ENCODE measurements at regions not wholly inside any gene's neighbourhood (a gene's known extent, or its start where the extent isn't known, plus 50 kb on each side); places are given as distances from the start of the nearest gene placed in this dataset.

DNA sequence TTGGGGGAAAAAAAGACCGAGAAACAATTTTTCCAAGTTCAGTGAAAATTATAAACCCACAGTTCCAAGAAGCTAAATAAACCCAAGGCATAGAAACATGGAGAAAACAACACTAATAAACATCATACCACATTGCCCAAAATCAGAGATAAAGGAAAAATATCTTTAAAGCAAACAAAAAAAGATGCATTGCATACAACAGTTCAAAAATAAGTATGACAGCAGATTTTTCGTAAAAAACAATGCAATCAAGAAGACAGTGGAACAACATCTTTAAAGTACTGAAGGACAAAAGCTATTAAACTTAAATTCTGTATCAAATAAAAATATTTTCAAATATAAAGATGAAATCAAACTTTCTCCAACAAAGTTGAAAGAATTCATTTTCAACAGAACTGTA is 921.3 kb downstream of the METTL15 start:
- H3K9me3 ChIP-seq (ENCODE audit: severe bottlenecking), result peaks cover 10% of the 10 kb centered on the region

GRCh38 chr11:29027436-29027835 is 919.2 kb downstream of the METTL15 start:
- DNase-seq (ENCODE audit: low spot score) (no peak), ATAC-seq (ENCODE audit: low read depth) (no peak)
- no peak for TF ChIP-seq CTCF (IDR thresholded peaks at IDR 0.05; ENCODE audit: poor library complexity, severe bottlenecking)
- no peak overlapping the region for H3K4me3 ChIP-seq (ENCODE audit: severe bottlenecking)
- H3K27me3 ChIP-seq (ENCODE audit: insufficient read depth, poor library complexity, severe bottlenecking), result no peaks in the 10 kb centered on the region
- no peak overlapping the region for H3K27ac ChIP-seq (ENCODE audit: poor library complexity, severe bottlenecking)
- peaks cover 8% of the 10 kb centered on the region for H3K4me1 ChIP-seq (ENCODE audit: insufficient read depth, poor library complexity, severe bottlenecking)
- H3K36me3 ChIP-seq (ENCODE audit: low read depth), result no peaks in the 10 kb centered on the region
- peaks cover 10% of the 10 kb centered on the region for H3K9me3 ChIP-seq (ENCODE audit: severe bottlenecking)

More for the DNA sequence above, 921.3 kb downstream of the METTL15 start:
- TF ChIP-seq CTCF (IDR thresholded peaks at IDR 0.05; ENCODE audit: poor library complexity, severe bottlenecking), result no peak
- Histone ChIP-seq H3K36me3 (ENCODE audit: low read depth) (no peaks in the 10 kb centered on the region), H3K27ac (ENCODE audit: poor library complexity, severe bottlenecking) (no peak overlapping the region), H3K4me3 (ENCODE audit: severe bottlenecking) (no peak overlapping the region), H3K4me1 (ENCODE audit: insufficient read depth, poor library complexity, severe bottlenecking) (peaks cover 8% of the 10 kb centered on the region), H3K27me3 (ENCODE audit: insufficient read depth, poor library complexity, severe bottlenecking) (no peaks in the 10 kb centered on the region)
- DNase-seq (ENCODE audit: low spot score), result no peak
- no peak for ATAC-seq (ENCODE audit: low read depth)

- no peak for ATAC-seq (ENCODE audit: low read depth)
- Histone ChIP-seq H3K36me3 (ENCODE audit: low read depth) (no peaks in the 10 kb centered on the region), H3K4me3 (ENCODE audit: severe bottlenecking) (no peak overlapping the region), H3K27me3 (ENCODE audit: insufficient read depth, poor library complexity, severe bottlenecking) (no peaks in the 10 kb centered on the region), H3K4me1 (ENCODE audit: insufficient read depth, poor library complexity, severe bottlenecking) (peaks cover 8% of the 10 kb centered on the region), H3K9me3 (ENCODE audit: severe bottlenecking) (peaks cover 10% of the 10 kb centered on the region), H3K27ac (ENCODE audit: poor library complexity, severe bottlenecking) (no peak overlapping the region)
- no peak for TF ChIP-seq CTCF (IDR thresholded peaks at IDR 0.05; ENCODE audit: poor library complexity, severe bottlenecking)
- DNase-seq (ENCODE audit: low spot score), result no peak
These were observed 918.1 kb downstream of the METTL15 start for GRCh38 chr11:29026286-29026685.

- H3K27me3 ChIP-seq (ENCODE audit: insufficient read depth, poor library complexity, severe bottlenecking), result no peaks in the 10 kb centered on the region
- H3K27ac ChIP-seq (ENCODE audit: poor library complexity, severe bottlenecking), result peak overlapping the region; percentile 4
- ATAC-seq (ENCODE audit: low read depth), result no peak
- H3K9me3 ChIP-seq (ENCODE audit: severe bottlenecking), result peaks cover 10% of the 10 kb centered on the region
- H3K4me3 ChIP-seq (ENCODE audit: severe bottlenecking), result no peak overlapping the region
- TF ChIP-seq CTCF (IDR thresholded peaks at IDR 0.05; ENCODE audit: poor library complexity, severe bottlenecking), result no peak
- H3K4me1 ChIP-seq (ENCODE audit: insufficient read depth, poor library complexity, severe bottlenecking), result peaks cover 12% of the 10 kb centered on the region
- DNase-seq (ENCODE audit: low spot score), result no peak
- H3K36me3 ChIP-seq (ENCODE audit: low read depth), result no peaks in the 10 kb centered on the region
These were observed 916.8 kb downstream of the METTL15 start for GRCh38 chr11:29025001-29025400.

DNA sequence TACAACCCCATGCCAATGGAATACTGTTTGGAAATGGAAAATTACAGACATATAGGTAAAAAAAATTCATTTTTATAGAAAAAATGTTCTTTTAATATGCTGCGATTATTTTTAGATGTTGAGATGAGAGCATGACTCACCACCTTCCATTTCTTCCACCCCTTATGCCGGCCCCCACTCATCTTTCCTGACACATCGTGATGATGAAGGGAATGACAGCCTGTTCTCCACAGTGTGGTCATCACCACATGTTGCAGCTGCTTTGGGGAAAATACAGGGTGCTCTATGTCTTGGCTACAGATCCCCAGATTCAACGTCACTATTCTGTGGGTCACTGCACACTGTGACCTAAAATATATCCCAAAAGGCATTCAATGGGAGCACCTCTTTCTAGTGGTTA is 916.2 kb downstream of the METTL15 start:
- Histone ChIP-seq H3K4me1 (ENCODE audit: insufficient read depth, poor library complexity, severe bottlenecking) (peaks cover 18% of the 10 kb centered on the region), H3K27ac (ENCODE audit: poor library complexity, severe bottlenecking) (no peak overlapping the region), H3K9me3 (ENCODE audit: severe bottlenecking) (peaks cover 7% of the 10 kb centered on the region), H3K36me3 (ENCODE audit: low read depth) (no peaks in the 10 kb centered on the region), H3K4me3 (ENCODE audit: severe bottlenecking) (no peak overlapping the region), H3K27me3 (ENCODE audit: insufficient read depth, poor library complexity, severe bottlenecking) (no peaks in the 10 kb centered on the region)
- DNase-seq (ENCODE audit: low spot score) (no peak), ATAC-seq (ENCODE audit: low read depth) (no peak)
- TF ChIP-seq CTCF (IDR thresholded peaks at IDR 0.05; ENCODE audit: poor library complexity, severe bottlenecking), result no peak

Data from RWPE2 (cell line).